ENCODE measurements at regions not wholly inside any gene's neighbourhood (a gene's known extent, or its start where the extent isn't known, plus 50 kb on each side); places are given as distances from the start of the nearest gene placed in this dataset.

- DNase-seq (no peak), ATAC-seq (no peak)
- Histone ChIP-seq H3K27me3 (ENCODE audit: low read depth) (no peaks in the 10 kb centered on the region), H3K4me1 (no peaks in the 10 kb centered on the region), H3K4me3 (no peak overlapping the region), H3K36me3 (no peaks in the 10 kb centered on the region), H3K27ac (no peak overlapping the region), H3K9me3 (no peaks in the 10 kb centered on the region)
- intact Hi-C loops (cut with DNase I) = no loop called here
- no peak for TF ChIP-seq CTCF (IDR thresholded peaks at IDR 0.05)
These were observed 204.3 kb upstream of the TBL1X start for GRCh38 chrX:9260603-9261002.

DNA sequence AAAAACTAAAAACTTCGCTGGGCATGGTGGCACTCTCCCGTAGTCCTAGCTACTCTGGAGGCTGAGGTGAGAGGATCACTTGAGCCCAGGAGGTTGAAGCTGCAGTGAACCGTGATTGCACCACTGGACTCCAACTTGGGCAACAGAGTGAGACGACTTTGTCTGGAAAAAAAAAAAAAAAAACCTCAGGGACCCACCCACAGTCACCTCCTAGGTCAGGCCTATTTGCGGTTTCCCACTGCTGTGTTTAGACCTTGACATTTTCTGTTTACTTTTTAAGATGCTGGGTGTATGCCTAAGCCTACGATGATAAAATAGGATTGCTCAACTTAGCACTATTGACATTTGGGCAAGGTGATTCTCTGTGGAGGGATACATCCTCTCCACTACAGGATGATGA, 197.4 kb upstream of the TBL1X start:
- no peak for TF ChIP-seq CTCF (IDR thresholded peaks at IDR 0.05)
- DNase-seq (no peak), ATAC-seq (no peak)
- Histone ChIP-seq H3K27ac (no peak overlapping the region), H3K36me3 (no peaks in the 10 kb centered on the region), H3K4me1 (no peaks in the 10 kb centered on the region), H3K27me3 (ENCODE audit: low read depth) (no peaks in the 10 kb centered on the region), H3K4me3 (no peak overlapping the region), H3K9me3 (no peaks in the 10 kb centered on the region)
- intact Hi-C loops (cut with DNase I) = no loop called here

DNA sequence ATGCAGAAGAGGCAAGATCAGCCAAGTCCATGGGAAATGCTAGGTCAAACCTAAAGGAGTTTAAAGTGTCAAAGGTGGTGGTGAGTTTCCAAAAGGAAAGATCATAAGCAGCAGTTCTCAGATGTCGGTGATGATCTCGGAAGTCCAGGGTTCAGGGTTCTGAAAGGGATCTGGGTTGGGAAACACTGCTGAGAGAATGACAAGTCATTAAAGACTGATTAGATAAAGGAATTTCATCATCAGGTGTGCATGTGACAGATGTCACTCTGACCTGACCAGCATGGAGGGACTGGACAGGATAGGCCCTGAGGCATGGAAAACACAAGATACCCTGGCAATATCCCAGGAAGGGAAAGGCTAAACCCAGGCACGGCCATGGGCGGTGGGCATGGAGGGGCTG, 195.7 kb upstream of the TBL1X start:
- ATAC-seq = no peak
- no peaks in the 10 kb centered on the region for H3K27me3 ChIP-seq (ENCODE audit: low read depth)
- TF ChIP-seq CTCF (IDR thresholded peaks at IDR 0.05) = no peak
- intact Hi-C loops (cut with DNase I) = no loop called here
- H3K4me3 ChIP-seq = no peak overlapping the region
- H3K9me3 ChIP-seq = no peaks in the 10 kb centered on the region
- H3K4me1 ChIP-seq = no peaks in the 10 kb centered on the region
- no peaks in the 10 kb centered on the region for H3K36me3 ChIP-seq
- DNase-seq = no peak
- H3K27ac ChIP-seq = no peak overlapping the region

DNA sequence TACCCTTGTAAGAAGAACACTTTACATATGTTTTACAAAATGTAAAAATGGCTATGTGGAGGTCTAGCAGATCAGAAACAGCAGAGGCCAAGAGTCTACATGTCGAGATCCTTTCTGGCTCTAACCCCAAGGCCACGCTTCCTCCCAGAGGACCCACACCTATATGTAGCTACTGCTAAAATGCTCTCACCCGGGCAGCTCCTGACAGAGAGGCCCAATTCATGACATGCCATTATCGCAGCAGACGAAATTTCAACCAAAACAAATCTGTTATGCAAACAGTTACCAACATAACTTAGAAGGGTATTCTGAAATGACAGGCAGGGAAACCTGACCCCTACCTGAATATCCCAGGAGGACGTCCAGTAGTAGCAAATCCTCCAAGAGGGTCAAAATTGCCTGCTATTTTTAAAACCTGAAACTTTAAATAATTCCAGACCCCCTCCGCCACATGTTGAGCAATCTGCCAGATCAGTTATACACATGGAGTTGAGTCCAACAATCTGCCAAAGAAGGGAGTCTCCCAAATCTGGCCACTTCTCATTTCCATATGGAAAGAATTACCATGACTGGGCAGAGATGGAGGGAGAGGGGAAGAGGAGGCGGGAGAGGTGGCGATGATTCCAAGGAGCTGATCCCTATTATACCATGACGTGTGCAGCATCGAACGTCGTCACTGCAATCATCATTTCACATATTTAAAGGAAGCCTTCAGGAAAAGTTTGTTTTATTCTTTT, 192.9 kb upstream of the TBL1X start:
- ATAC-seq (no peak), DNase-seq (no peak)
- Histone ChIP-seq H3K4me3 (no peak overlapping the region), H3K9me3 (no peaks in the 10 kb centered on the region), H3K27ac (no peak overlapping the region), H3K4me1 (no peaks in the 10 kb centered on the region), H3K27me3 (ENCODE audit: low read depth) (no peaks in the 10 kb centered on the region), H3K36me3 (no peaks in the 10 kb centered on the region)
- intact Hi-C loops (cut with DNase I) = no loop called here
- TF ChIP-seq CTCF (IDR thresholded peaks at IDR 0.05) = no peak

GRCh38 chrX:9273744-9274143, 191.1 kb upstream of the TBL1X start:
- H3K4me3 ChIP-seq = no peak overlapping the region
- H3K4me1 ChIP-seq = no peaks in the 10 kb centered on the region
- H3K27me3 ChIP-seq (ENCODE audit: low read depth) = no peaks in the 10 kb centered on the region
- intact Hi-C loops (cut with DNase I) = no loop called here
- no peak for TF ChIP-seq CTCF (IDR thresholded peaks at IDR 0.05)
- H3K9me3 ChIP-seq = no peaks in the 10 kb centered on the region
- H3K27ac ChIP-seq = no peak overlapping the region
- H3K36me3 ChIP-seq = no peaks in the 10 kb centered on the region
- DNase-seq = no peak
- ATAC-seq = no peak

Measured in lower lobe of right lung (tissue), 2 donors.